Fibroblast of villous mesenchyme (primary cell): ENCODE measurements at regions not wholly inside any gene's neighbourhood (a gene's known extent, or its start where the extent isn't known, plus 50 kb on each side); places are given as distances from the start of the nearest gene placed in this dataset.
A peak's percentile ranks its signal among the peaks of the same experiment; 100 is the strongest.

Experiments used
- DNase-seq: peaks from one replicate; pipeline ENCODE4 v3.0.0-alpha.2; 2010; ENCODE audit warnings: low read depth
- H3K4me3 ChIP-seq: 2 replicates; pipeline ENCODE4 v1.5.1; 2011; ENCODE audit warnings: low read depth, mild to moderate bottlenecking, low read length
- TF ChIP-seq, protein P1 (sequence below): IDR thresholded peaks from 2 replicates; pipeline ENCODE4 v1.5.1; 2012; ENCODE audit warnings: low read depth, mild to moderate bottlenecking, low read length; ENCODE audit not compliant: insufficient read depth

DNA sequence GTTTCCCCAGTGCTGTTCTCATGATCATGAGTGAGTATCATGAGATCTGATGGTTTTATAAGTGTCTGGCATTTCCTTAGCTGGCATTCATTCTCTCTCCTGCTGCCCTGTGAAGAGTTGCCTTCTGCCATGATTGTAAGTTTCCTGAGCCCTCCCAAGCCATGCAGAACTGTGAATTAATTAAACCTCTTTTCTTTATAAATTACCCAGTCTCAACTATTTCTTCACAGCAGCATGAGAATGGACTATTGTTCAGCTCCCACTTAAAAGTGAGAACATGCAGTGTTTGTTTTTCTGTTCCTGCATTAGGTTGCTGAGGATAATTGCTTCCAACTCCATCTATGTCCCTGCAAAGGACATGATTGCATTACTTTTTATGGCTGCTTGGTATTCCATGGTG lies 311.7 kb upstream of the CTSO start:
- TF ChIP-seq, protein P1, sequence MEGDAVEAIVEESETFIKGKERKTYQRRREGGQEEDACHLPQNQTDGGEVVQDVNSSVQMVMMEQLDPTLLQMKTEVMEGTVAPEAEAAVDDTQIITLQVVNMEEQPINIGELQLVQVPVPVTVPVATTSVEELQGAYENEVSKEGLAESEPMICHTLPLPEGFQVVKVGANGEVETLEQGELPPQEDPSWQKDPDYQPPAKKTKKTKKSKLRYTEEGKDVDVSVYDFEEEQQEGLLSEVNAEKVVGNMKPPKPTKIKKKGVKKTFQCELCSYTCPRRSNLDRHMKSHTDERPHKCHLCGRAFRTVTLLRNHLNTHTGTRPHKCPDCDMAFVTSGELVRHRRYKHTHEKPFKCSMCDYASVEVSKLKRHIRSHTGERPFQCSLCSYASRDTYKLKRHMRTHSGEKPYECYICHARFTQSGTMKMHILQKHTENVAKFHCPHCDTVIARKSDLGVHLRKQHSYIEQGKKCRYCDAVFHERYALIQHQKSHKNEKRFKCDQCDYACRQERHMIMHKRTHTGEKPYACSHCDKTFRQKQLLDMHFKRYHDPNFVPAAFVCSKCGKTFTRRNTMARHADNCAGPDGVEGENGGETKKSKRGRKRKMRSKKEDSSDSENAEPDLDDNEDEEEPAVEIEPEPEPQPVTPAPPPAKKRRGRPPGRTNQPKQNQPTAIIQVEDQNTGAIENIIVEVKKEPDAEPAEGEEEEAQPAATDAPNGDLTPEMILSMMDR, result no peak
- no peak for DNase-seq
- no peak overlapping the region for H3K4me3 ChIP-seq

- no peak for DNase-seq
- H3K4me3 ChIP-seq, result no peak overlapping the region
- TF ChIP-seq, protein P1, result no peak
Observed at GRCh38 chr4:156261230-156261629, 307.6 kb upstream of the CTSO start.

- TF ChIP-seq, protein P1, result no peak
- DNase-seq, result peak; percentile 7
- H3K4me3 ChIP-seq, result no peak overlapping the region
Observed at GRCh38 chr4:156255230-156256007, 301.8 kb upstream of the CTSO start.

DNA sequence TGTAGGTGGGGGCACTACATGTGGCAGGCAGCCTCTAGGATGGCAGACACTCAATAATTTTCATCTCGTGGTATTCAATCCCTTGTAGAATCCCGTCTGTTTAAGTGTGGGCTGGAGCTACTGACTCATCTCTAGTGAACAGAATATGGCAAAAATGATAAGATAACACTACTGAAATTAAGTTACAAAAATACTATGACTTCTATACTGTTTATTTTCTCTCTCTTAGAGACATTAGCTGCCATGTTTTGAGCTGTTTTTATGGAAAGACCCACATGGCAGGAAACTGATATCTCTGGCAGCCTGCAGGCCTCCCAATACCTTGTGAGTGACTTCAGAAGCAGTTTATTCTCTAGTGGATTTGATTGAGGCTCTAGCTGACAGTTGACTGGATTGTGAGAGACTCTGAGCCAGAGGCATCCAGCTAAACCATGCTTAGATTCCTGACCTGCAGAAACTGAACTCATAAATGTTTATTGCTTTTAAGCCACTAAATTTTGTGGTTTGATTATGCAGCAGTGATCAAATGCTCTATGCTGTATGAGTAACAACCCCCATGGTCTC lies 298.8 kb upstream of the CTSO start:
- TF ChIP-seq, protein P1, result no peak
- no peak overlapping the region for H3K4me3 ChIP-seq
- DNase-seq, result peak; percentile 64

GRCh38 chr4:156251373-156252065 lies 297.9 kb upstream of the CTSO start:
- no peak overlapping the region for H3K4me3 ChIP-seq
- DNase-seq, result no peak
- TF ChIP-seq, protein P1, result no peak

DNA sequence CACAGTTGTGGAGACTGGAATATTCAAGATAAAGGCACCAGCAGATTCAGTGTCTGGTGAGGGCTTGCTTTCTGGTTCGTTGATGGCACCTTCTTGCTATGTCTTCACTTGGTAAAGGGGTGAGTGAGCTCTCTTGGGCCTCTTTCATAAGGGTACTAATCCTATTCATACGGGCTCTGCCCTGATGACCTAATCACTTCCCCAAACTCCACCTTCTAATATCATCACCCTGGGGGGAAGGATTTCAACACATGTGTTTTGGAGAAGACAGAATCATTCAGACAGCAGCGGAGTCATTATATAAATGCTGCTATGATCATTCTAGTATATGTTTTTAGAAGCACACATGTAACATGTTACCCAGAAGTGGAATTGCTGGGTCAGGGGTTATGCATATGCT lies 295.3 kb upstream of the CTSO start:
- TF ChIP-seq, protein P1, result no peak
- no peak overlapping the region for H3K4me3 ChIP-seq
- no peak for DNase-seq
